ENCODE measurements at regions not wholly inside any gene's neighbourhood (a gene's known extent, or its start where the extent isn't known, plus 50 kb on each side); places are given as distances from the start of the nearest gene placed in this dataset.

GRCh38 chr15:66891776-66892175, 173.6 kb upstream of the SMAD3 start:
- Histone ChIP-seq H3K9ac (ENCODE audit: low read length) (no peak overlapping the region), H3K9me3 (ENCODE audit: low read length) (peaks cover 6% of the 10 kb centered on the region), H3K27ac (ENCODE audit: low read depth, low read length, poor library complexity, severe bottlenecking) (no peak overlapping the region), H2AFZ (ENCODE audit: low read length) (no peak overlapping the region), H3K4me1 (ENCODE audit: insufficient read depth, low read length, severe bottlenecking) (no peaks in the 10 kb centered on the region), H3K36me3 (ENCODE audit: insufficient read depth, low read length) (no peaks in the 10 kb centered on the region; the same call in 1 of the 2 replicates), H3K4me2 (ENCODE audit: low read length) (no peak overlapping the region), H3K27me3 (ENCODE audit: insufficient read depth, low read length) (no peaks in the 10 kb centered on the region; the same call in 1 of the 2 replicates), H3K4me3 (ENCODE audit: low read depth, low read length, poor library complexity, severe bottlenecking) (no peak overlapping the region), H3F3A (ENCODE audit: insufficient read depth, low read length) (no peaks in the 10 kb centered on the region), H3K79me2 (ENCODE audit: insufficient read depth, low read length) (no peaks in the 10 kb centered on the region), H3K9me2 (ENCODE audit: low read depth, low read length) (no peaks in the 10 kb centered on the region), H4K20me1 (ENCODE audit: insufficient read depth, low read length) (no peaks in the 10 kb centered on the region)
- TF ChIP-seq EZH2 (IDR thresholded peaks at IDR 0.05; ENCODE audit: borderline replicate concordance, low read length): no peak
- TF ChIP-seq CTCF (IDR thresholded peaks at IDR 0.05; ENCODE audit: low read length): no peak

- Histone ChIP-seq H3K4me3 (ENCODE audit: low read depth, low read length, poor library complexity, severe bottlenecking) (no peak overlapping the region), H3K9me3 (ENCODE audit: low read length) (peaks cover 6% of the 10 kb centered on the region), H3K79me2 (ENCODE audit: insufficient read depth, low read length) (no peaks in the 10 kb centered on the region), H2AFZ (ENCODE audit: low read length) (no peak overlapping the region), H3K36me3 (ENCODE audit: insufficient read depth, low read length) (no peaks in the 10 kb centered on the region; the same call in 1 of the 2 replicates), H3K4me1 (ENCODE audit: insufficient read depth, low read length, severe bottlenecking) (no peaks in the 10 kb centered on the region), H3K9me2 (ENCODE audit: low read depth, low read length) (no peaks in the 10 kb centered on the region), H4K20me1 (ENCODE audit: insufficient read depth, low read length) (no peaks in the 10 kb centered on the region), H3F3A (ENCODE audit: insufficient read depth, low read length) (no peaks in the 10 kb centered on the region), H3K4me2 (ENCODE audit: low read length) (no peak overlapping the region), H3K9ac (ENCODE audit: low read length) (no peak overlapping the region), H3K27ac (ENCODE audit: low read depth, low read length, poor library complexity, severe bottlenecking) (no peak overlapping the region), H3K27me3 (ENCODE audit: insufficient read depth, low read length) (no peaks in the 10 kb centered on the region; the same call in 1 of the 2 replicates)
- TF ChIP-seq EZH2 (IDR thresholded peaks at IDR 0.05; ENCODE audit: borderline replicate concordance, low read length) (no peak), CTCF (IDR thresholded peaks at IDR 0.05; ENCODE audit: low read length) (no peak)
These were observed 172.1 kb upstream of the SMAD3 start for GRCh38 chr15:66893294-66893693.

- Histone ChIP-seq H3K9me2 (ENCODE audit: low read depth, low read length) (no peaks in the 10 kb centered on the region), H3K36me3 (ENCODE audit: insufficient read depth, low read length) (no peaks in the 10 kb centered on the region; the same call in 1 of the 2 replicates), H2AFZ (ENCODE audit: low read length) (no peak overlapping the region), H3K27ac (ENCODE audit: low read depth, low read length, poor library complexity, severe bottlenecking) (no peak overlapping the region), H3K4me2 (ENCODE audit: low read length) (no peak overlapping the region), H4K20me1 (ENCODE audit: insufficient read depth, low read length) (no peaks in the 10 kb centered on the region), H3K4me1 (ENCODE audit: insufficient read depth, low read length, severe bottlenecking) (no peaks in the 10 kb centered on the region), H3K9ac (ENCODE audit: low read length) (no peak overlapping the region), H3K9me3 (ENCODE audit: low read length) (peaks cover 2% of the 10 kb centered on the region), H3K27me3 (ENCODE audit: insufficient read depth, low read length) (no peaks in the 10 kb centered on the region; the same call in 1 of the 2 replicates), H3K4me3 (ENCODE audit: low read depth, low read length, poor library complexity, severe bottlenecking) (no peak overlapping the region), H3F3A (ENCODE audit: insufficient read depth, low read length) (no peaks in the 10 kb centered on the region), H3K79me2 (ENCODE audit: insufficient read depth, low read length) (no peaks in the 10 kb centered on the region)
- TF ChIP-seq CTCF (IDR thresholded peaks at IDR 0.05; ENCODE audit: low read length) (no peak), EZH2 (IDR thresholded peaks at IDR 0.05; ENCODE audit: borderline replicate concordance, low read length) (no peak)
These were observed 171.0 kb upstream of the SMAD3 start for GRCh38 chr15:66894363-66894762.
